IPS-18a (cell line): ENCODE measurements at regions not wholly inside any gene's neighbourhood (a gene's known extent, or its start where the extent isn't known, plus 50 kb on each side); places are given as distances from the start of the nearest gene placed in this dataset.

Experiments
- H3K27ac ChIP-seq: one replicate; pipeline ENCODE4 v1.5.1; 2013; ENCODE audit warnings: low read length
- H3K27me3 ChIP-seq: one replicate; pipeline ENCODE4 v1.6.1; 2013; ENCODE audit warnings: mild to moderate bottlenecking, low read length; ENCODE audit not compliant: control insufficient read depth, insufficient read depth
- H3K36me3 ChIP-seq: one replicate; pipeline ENCODE4 v1.6.1; 2013; ENCODE audit warnings: low read depth, low read length; ENCODE audit not compliant: control insufficient read depth
- H3K4me1 ChIP-seq: one replicate; pipeline ENCODE4 v1.6.1; 2013; ENCODE audit warnings: low read depth, low read length; ENCODE audit not compliant: control insufficient read depth
- H3K4me3 ChIP-seq: one replicate; pipeline ENCODE4 v1.5.1; 2013; ENCODE audit warnings: low read length
- H3K9ac ChIP-seq: one replicate; pipeline ENCODE4 v1.6.1; 2013; ENCODE audit warnings: mild to moderate bottlenecking, low read length, moderate library complexity
- H3K9me3 ChIP-seq: one replicate; pipeline ENCODE4 v1.6.1; 2013; ENCODE audit warnings: low read depth, low read length; ENCODE audit not compliant: control insufficient read depth

- Histone ChIP-seq H3K4me1 (no peaks in the 10 kb centered on the region), H3K4me3 (no peak overlapping the region), H3K9ac (no peak overlapping the region), H3K9me3 (no peaks in the 10 kb centered on the region), H3K36me3 (no peaks in the 10 kb centered on the region), H3K27me3 (no peaks in the 10 kb centered on the region), H3K27ac (no peak overlapping the region)
These were observed 156.4 kb upstream of the CBLB start for GRCh38 chr3:106025151-106025722.

- H3K4me3 ChIP-seq, result no peak overlapping the region
- H3K4me1 ChIP-seq, result no peaks in the 10 kb centered on the region
- no peaks in the 10 kb centered on the region for H3K27me3 ChIP-seq
- H3K36me3 ChIP-seq, result no peaks in the 10 kb centered on the region
- no peak overlapping the region for H3K27ac ChIP-seq
- H3K9ac ChIP-seq, result no peak overlapping the region
- H3K9me3 ChIP-seq, result no peaks in the 10 kb centered on the region
These were observed 161.3 kb upstream of the CBLB start for GRCh38 chr3:106029954-106030626.

GRCh38 chr3:106030627-106030963 lies 161.8 kb upstream of the CBLB start:
- H3K36me3 ChIP-seq, result no peaks in the 10 kb centered on the region
- H3K9ac ChIP-seq, result no peak overlapping the region
- H3K4me3 ChIP-seq, result no peak overlapping the region
- no peaks in the 10 kb centered on the region for H3K9me3 ChIP-seq
- no peak overlapping the region for H3K27ac ChIP-seq
- H3K27me3 ChIP-seq, result no peaks in the 10 kb centered on the region
- no peaks in the 10 kb centered on the region for H3K4me1 ChIP-seq

- Histone ChIP-seq H3K4me3 (no peak overlapping the region), H3K27me3 (no peaks in the 10 kb centered on the region), H3K27ac (no peak overlapping the region), H3K9me3 (no peaks in the 10 kb centered on the region), H3K36me3 (no peaks in the 10 kb centered on the region), H3K4me1 (no peaks in the 10 kb centered on the region), H3K9ac (no peak overlapping the region)
These were observed 163.7 kb upstream of the CBLB start for GRCh38 chr3:106032479-106032878.

GRCh38 chr3:106033654-106034053 lies 164.8 kb upstream of the CBLB start:
- Histone ChIP-seq H3K9ac (no peak overlapping the region), H3K27me3 (no peaks in the 10 kb centered on the region), H3K4me1 (no peaks in the 10 kb centered on the region), H3K27ac (no peak overlapping the region), H3K9me3 (no peaks in the 10 kb centered on the region), H3K4me3 (no peak overlapping the region), H3K36me3 (no peaks in the 10 kb centered on the region)

GRCh38 chr3:106034313-106034712 lies 165.5 kb upstream of the CBLB start:
- Histone ChIP-seq H3K9me3 (peaks cover 2% of the 10 kb centered on the region), H3K4me3 (no peak overlapping the region), H3K9ac (no peak overlapping the region), H3K27ac (no peak overlapping the region), H3K27me3 (no peaks in the 10 kb centered on the region), H3K36me3 (no peaks in the 10 kb centered on the region), H3K4me1 (no peaks in the 10 kb centered on the region)

- Histone ChIP-seq H3K9me3 (peaks cover 7% of the 10 kb centered on the region), H3K27me3 (no peaks in the 10 kb centered on the region), H3K27ac (no peak overlapping the region), H3K4me3 (no peak overlapping the region), H3K36me3 (no peaks in the 10 kb centered on the region), H3K9ac (no peak overlapping the region), H3K4me1 (no peaks in the 10 kb centered on the region)
These were observed 166.8 kb upstream of the CBLB start for GRCh38 chr3:106035619-106036018.

GRCh38 chr3:106036696-106037095 lies 167.9 kb upstream of the CBLB start:
- Histone ChIP-seq H3K27me3 (no peaks in the 10 kb centered on the region), H3K4me3 (no peak overlapping the region), H3K9ac (no peak overlapping the region), H3K27ac (no peak overlapping the region), H3K9me3 (peaks cover 7% of the 10 kb centered on the region), H3K4me1 (no peaks in the 10 kb centered on the region), H3K36me3 (no peaks in the 10 kb centered on the region)

- no peaks in the 10 kb centered on the region for H3K36me3 ChIP-seq
- H3K4me3 ChIP-seq, result no peak overlapping the region
- H3K9ac ChIP-seq, result no peak overlapping the region
- no peaks in the 10 kb centered on the region for H3K9me3 ChIP-seq
- H3K27ac ChIP-seq, result no peak overlapping the region
- H3K4me1 ChIP-seq, result no peaks in the 10 kb centered on the region
- H3K27me3 ChIP-seq, result no peaks in the 10 kb centered on the region
These were observed 178.4 kb upstream of the CBLB start for GRCh38 chr3:106047221-106047620.

GRCh38 chr3:106048946-106049481 lies 180.2 kb upstream of the CBLB start:
- Histone ChIP-seq H3K4me1 (no peaks in the 10 kb centered on the region), H3K27ac (no peak overlapping the region), H3K4me3 (no peak overlapping the region), H3K9ac (no peak overlapping the region), H3K36me3 (no peaks in the 10 kb centered on the region), H3K9me3 (no peaks in the 10 kb centered on the region), H3K27me3 (no peaks in the 10 kb centered on the region)

GRCh38 chr3:106049821-106050220 lies 181.0 kb upstream of the CBLB start:
- H3K36me3 ChIP-seq, result no peaks in the 10 kb centered on the region
- no peak overlapping the region for H3K27ac ChIP-seq
- no peaks in the 10 kb centered on the region for H3K9me3 ChIP-seq
- H3K9ac ChIP-seq, result no peak overlapping the region
- no peak overlapping the region for H3K4me3 ChIP-seq
- H3K4me1 ChIP-seq, result no peaks in the 10 kb centered on the region
- no peaks in the 10 kb centered on the region for H3K27me3 ChIP-seq

GRCh38 chr3:106056931-106057330 lies 188.1 kb upstream of the CBLB start:
- H3K27ac ChIP-seq, result no peak overlapping the region
- no peaks in the 10 kb centered on the region for H3K27me3 ChIP-seq
- H3K9ac ChIP-seq, result no peak overlapping the region
- no peaks in the 10 kb centered on the region for H3K36me3 ChIP-seq
- H3K4me3 ChIP-seq, result no peak overlapping the region
- H3K9me3 ChIP-seq, result no peaks in the 10 kb centered on the region
- no peaks in the 10 kb centered on the region for H3K4me1 ChIP-seq
